ENCODE measurements at regions not wholly inside any gene's neighbourhood (a gene's known extent, or its start where the extent isn't known, plus 50 kb on each side); places are given as distances from the start of the nearest gene placed in this dataset.

- DNase-seq (ENCODE audit: low read depth): no peak
These were observed 74.4 kb upstream of the ARHGAP32 start for GRCh38 chr11:129266536-129266935.

DNA sequence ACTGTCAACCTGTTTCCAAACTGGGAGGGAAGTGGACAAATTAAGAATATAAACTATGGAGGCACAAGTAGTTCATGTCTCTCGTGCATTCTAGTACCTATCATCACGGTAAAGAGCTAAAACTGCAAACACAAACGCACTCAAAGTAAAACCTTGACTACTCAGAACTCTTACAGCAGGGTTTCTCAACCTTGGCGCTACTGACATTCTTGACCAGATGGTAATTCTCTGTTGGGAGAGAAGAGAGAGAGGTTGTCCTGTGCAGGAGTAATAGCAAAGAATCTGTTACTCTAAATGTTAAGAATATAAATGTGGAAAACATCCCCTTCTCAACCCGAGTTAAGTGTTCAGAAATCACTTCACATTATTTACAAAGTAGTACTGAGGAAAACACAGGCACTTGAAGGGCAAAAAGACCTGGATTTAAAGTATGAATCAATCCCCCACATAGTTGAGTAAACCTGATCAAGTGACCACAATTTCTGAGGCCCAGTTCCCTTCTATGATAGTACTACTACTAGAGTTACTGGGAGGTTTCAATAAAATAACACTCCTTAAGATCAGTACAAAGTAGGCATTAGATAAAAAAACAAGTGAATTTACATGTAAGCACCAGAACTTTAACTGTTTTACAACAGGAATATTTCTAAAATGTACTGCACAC lies 73.1 kb upstream of the ARHGAP32 start:
- no peak for DNase-seq (ENCODE audit: low read depth)

DNA sequence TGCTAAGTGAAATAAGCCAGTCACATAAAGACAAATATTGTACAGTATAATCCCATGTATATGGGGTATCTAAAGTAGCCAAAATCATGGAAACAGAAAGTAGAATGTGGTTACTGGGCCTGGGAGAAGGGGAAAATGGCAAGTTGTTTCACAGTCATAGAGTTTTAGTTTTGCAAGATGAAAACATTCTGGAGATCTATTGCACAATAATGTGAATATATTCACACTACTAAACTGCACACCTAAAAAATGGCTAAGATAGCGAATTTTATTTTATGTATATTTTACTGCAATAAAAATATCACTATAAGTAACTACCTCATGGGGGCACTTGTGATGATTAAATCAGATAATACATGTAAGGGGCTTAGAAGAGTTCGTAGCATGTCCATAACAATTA lies 72.0 kb upstream of the ARHGAP32 start:
- DNase-seq (ENCODE audit: low read depth): no peak

- no peak for DNase-seq (ENCODE audit: low read depth)
These were observed 68.6 kb upstream of the ARHGAP32 start for GRCh38 chr11:129260750-129261149.

DNA sequence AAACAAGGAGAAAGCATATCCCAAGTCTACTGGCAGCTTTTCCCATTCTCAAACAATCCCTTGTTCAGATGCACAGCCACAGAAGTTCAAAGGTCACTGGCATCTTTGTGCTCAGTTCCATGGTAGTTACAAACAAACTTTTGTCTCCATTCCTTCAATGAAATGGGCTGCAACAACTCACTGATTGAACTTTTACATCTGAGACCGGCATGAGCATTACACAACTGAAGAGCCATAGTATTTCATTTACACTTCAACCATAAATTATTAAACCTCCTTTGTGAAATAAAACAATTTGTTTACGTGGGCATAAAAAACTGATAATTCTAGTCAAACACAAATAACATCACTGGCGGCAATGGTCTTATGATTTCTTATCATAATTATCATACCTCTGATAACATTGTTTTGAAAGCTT lies 67.8 kb upstream of the ARHGAP32 start:
- DNase-seq (ENCODE audit: low read depth): no peak

- no peak for DNase-seq (ENCODE audit: low read depth)
These were observed 66.1 kb upstream of the ARHGAP32 start for GRCh38 chr11:129258205-129258604.

DNA sequence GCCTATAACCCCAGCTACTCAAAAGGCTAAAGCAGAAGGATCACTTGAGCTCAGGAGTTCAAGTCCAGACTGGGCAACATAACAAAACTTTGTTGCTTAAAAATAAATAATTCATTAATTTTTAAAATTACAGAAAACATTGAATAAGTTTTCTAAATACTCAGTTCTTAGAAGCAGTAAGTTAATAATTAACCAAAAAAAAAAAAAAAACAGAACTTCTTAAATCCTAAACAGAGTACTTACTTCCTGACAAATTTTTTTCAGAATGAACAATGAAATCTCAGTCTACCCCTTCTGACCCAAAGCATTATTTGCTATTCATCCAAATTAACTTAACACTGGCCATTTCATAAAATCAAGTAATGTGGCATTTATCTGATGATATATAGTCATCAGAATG lies 65.4 kb upstream of the ARHGAP32 start:
- no peak for DNase-seq (ENCODE audit: low read depth)

GRCh38 chr11:129252621-129253020 lies 60.5 kb upstream of the ARHGAP32 start:
- DNase-seq (ENCODE audit: low read depth): no peak

DNA sequence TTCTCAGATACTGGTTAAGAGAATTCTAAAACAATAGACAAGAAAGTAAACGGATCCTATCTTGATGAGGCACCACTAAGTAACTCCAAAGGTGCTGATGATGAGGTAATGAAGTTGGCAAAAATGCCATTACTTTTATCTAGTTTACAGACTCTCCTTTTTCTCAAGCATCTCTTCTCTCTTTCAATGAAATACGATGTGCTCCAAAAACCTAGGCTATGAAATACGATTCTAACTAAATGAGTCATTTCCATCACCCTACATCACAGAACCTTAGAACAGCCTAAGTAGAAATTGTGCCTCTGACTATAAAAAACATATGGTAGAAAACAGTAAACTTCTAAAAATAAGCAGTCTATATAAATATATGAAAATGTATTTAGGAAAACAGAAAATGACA lies 58.9 kb upstream of the ARHGAP32 start:
- DNase-seq (ENCODE audit: low read depth): peak; percentile 10

DNA sequence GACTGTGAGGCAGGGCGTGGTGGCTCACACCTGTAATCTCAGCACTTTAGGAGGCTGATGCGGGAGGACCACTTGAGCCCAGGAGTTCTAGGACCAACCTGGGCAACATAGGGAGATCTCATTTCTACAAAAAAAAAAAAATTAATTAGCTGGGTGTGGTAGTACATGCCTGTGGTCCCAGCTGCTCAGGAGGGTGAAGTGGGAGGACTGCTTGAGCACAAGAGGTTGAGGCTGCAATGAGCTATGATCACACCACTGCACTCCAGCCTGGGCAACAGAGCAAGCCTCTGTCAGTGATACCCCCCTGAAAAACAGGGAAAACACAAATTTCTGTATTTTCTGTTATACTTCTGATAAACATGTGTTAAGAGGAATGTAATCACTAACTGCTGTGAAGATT lies 57.8 kb upstream of the ARHGAP32 start:
- no peak for DNase-seq (ENCODE audit: low read depth)

DNA sequence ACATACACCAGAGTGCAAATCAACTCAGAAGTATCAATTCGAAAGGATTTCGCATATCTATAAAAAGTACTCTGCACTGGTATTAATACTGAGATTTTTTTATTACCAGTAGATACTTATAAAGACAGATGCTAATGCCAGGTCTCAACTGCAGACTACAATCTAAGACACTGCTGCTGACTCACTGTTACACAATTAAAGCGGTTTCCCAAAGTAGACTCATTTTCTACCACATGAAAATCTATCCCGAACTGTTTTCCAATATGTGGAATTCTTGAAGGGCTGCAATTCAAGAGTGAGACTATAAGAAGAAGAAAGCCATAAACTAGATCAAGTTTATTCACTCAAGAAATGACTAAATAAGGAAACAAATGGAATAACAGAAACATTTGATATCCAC lies 57.2 kb upstream of the ARHGAP32 start:
- peak; percentile 78 for DNase-seq (ENCODE audit: low read depth)

- peak; percentile 45 for DNase-seq (ENCODE audit: low read depth)
These were observed 56.5 kb upstream of the ARHGAP32 start for GRCh38 chr11:129248618-129249017.

- no peak for DNase-seq (ENCODE audit: low read depth)
These were observed 55.0 kb upstream of the ARHGAP32 start for GRCh38 chr11:129247135-129247534.

GRCh38 chr11:129242855-129243254 lies 50.7 kb upstream of the ARHGAP32 start:
- DNase-seq (ENCODE audit: low read depth): no peak

All from fibroblast of gingiva (primary cell).